DOHH2 (cell line): ENCODE measurements at regions not wholly inside any gene's neighbourhood (a gene's known extent, or its start where the extent isn't known, plus 50 kb on each side); places are given as distances from the start of the nearest gene placed in this dataset.

Experiments
- H3F3A ChIP-seq: fragments of 200-600 bp; sonication (generic), shearing (Covaris generic); 2 replicates; pipeline ENCODE4 v1.6.0; 2016; ENCODE audit warnings: antibody characterized with exemption, mild to moderate bottlenecking; ENCODE audit not compliant: control insufficient read depth, insufficient read depth
- H3K27ac ChIP-seq: fragments of 200-600 bp; sonication (generic); 2 replicates; pipeline ENCODE4 v1.5.1; 2014; ENCODE audit warnings: low read depth, mild to moderate bottlenecking, low read length, moderate library complexity
- H3K27me3 ChIP-seq: fragments of 200-600 bp; sonication (generic); 2 replicates; pipeline ENCODE4 v1.6.1; 2014; ENCODE audit warnings: mild to moderate bottlenecking, low read length, mixed read lengths; ENCODE audit not compliant: control insufficient read depth
- H3K36me3 ChIP-seq: fragments of 200-600 bp; sonication (generic); 2 replicates; pipeline ENCODE4 v1.6.1; 2014; ENCODE audit warnings: mild to moderate bottlenecking, low read length, moderate library complexity, mixed read lengths; ENCODE audit not compliant: control insufficient read depth
- H3K4me1 ChIP-seq: fragments of 200-600 bp; sonication (generic); 2 replicates; pipeline ENCODE4 v1.6.1; 2014; ENCODE audit warnings: mild to moderate bottlenecking, low read length, mixed read lengths; ENCODE audit not compliant: control insufficient read depth
- H3K4me2 ChIP-seq: fragments of 200-600 bp; sonication (generic); 2 replicates; pipeline ENCODE4 v1.6.0; 2014; ENCODE audit warnings: mild to moderate bottlenecking, low read length, moderate library complexity
- H3K4me3 ChIP-seq: fragments of 200-600 bp; sonication (generic); 2 replicates; pipeline ENCODE4 v1.5.1; 2014; ENCODE audit warnings: mild to moderate bottlenecking, low read length, mixed read lengths
- H3K79me2 ChIP-seq: fragments of 200-600 bp; sonication (generic); 2 replicates; pipeline ENCODE4 v1.6.1; 2014; ENCODE audit warnings: mild to moderate bottlenecking, low read length, mixed read lengths; ENCODE audit not compliant: control insufficient read depth
- H3K9me2 ChIP-seq: fragments of 200-600 bp; sonication (generic); replicated peaks from 2 replicates; pipeline ENCODE4 v1.6.1; 2014; ENCODE audit warnings: mild to moderate bottlenecking, low read length, mixed read lengths; ENCODE audit not compliant: control insufficient read depth
- H3K9me3 ChIP-seq: fragments of 200-600 bp; sonication (generic); 2 replicates; pipeline ENCODE4 v1.6.1; 2014; ENCODE audit warnings: antibody characterized with exemption, low read length, mixed read lengths; ENCODE audit not compliant: control insufficient read depth, insufficient read depth
- H4K20me1 ChIP-seq: fragments of 200-600 bp; sonication (generic); 2 replicates; pipeline ENCODE4 v1.6.0; 2014; ENCODE audit warnings: low read depth, mild to moderate bottlenecking, antibody characterized with exemption, low read length, moderate library complexity; ENCODE audit not compliant: control insufficient read depth, insufficient read depth
- EZH2phosphoT487 ChIP-seq: fragments of 200-600 bp; sonication (generic); IDR thresholded peaks from 2 replicates; pipeline ENCODE4 v1.6.1; 2017; ENCODE audit warnings: borderline replicate concordance, mild to moderate bottlenecking, antibody characterized with exemption, low read length, moderate library complexity, mixed read lengths
- TF ChIP-seq, protein P1 (sequence below): fragments of 200-600 bp; sonication (generic); IDR thresholded peaks from one replicate; pipeline ENCODE4 v1.5.1; 2014; ENCODE audit warnings: antibody characterized with exemption, mild to moderate bottlenecking, low read depth, low read length; ENCODE audit not compliant: poor library complexity, severe bottlenecking

GRCh38 chr3:117997201-117998049 lies 1037.2 kb downstream of the IGSF11 start:
- no peaks in the 10 kb centered on the region for H3K9me2 ChIP-seq
- no peaks in the 10 kb centered on the region for H4K20me1 ChIP-seq
- no peaks in the 10 kb centered on the region for H3F3A ChIP-seq
- peaks cover 6% of the 10 kb centered on the region for H3K27me3 ChIP-seq
- H3K4me3 ChIP-seq = no peak overlapping the region
- H3K4me2 ChIP-seq = no peak overlapping the region
- H3K4me1 ChIP-seq = no peaks in the 10 kb centered on the region
- no peak overlapping the region for H3K27ac ChIP-seq
- H3K9me3 ChIP-seq = no peaks in the 10 kb centered on the region
- no peaks in the 10 kb centered on the region for H3K79me2 ChIP-seq
- H3K36me3 ChIP-seq = no peaks in the 10 kb centered on the region
- TF ChIP-seq, protein P1, sequence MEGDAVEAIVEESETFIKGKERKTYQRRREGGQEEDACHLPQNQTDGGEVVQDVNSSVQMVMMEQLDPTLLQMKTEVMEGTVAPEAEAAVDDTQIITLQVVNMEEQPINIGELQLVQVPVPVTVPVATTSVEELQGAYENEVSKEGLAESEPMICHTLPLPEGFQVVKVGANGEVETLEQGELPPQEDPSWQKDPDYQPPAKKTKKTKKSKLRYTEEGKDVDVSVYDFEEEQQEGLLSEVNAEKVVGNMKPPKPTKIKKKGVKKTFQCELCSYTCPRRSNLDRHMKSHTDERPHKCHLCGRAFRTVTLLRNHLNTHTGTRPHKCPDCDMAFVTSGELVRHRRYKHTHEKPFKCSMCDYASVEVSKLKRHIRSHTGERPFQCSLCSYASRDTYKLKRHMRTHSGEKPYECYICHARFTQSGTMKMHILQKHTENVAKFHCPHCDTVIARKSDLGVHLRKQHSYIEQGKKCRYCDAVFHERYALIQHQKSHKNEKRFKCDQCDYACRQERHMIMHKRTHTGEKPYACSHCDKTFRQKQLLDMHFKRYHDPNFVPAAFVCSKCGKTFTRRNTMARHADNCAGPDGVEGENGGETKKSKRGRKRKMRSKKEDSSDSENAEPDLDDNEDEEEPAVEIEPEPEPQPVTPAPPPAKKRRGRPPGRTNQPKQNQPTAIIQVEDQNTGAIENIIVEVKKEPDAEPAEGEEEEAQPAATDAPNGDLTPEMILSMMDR = peak; percentile 87
- no peak for TF ChIP-seq EZH2phosphoT487

- no peak overlapping the region for H3K4me2 ChIP-seq
These were observed 1036.6 kb downstream of the IGSF11 start for GRCh38 chr3:117998071-117998470.

GRCh38 chr3:118000219-118000618 lies 1034.4 kb downstream of the IGSF11 start:
- TF ChIP-seq EZH2phosphoT487 = no peak
- TF ChIP-seq, protein P1 = no peak
- no peaks in the 10 kb centered on the region for H3K79me2 ChIP-seq
- H3K4me1 ChIP-seq = no peaks in the 10 kb centered on the region
- H3F3A ChIP-seq = no peaks in the 10 kb centered on the region
- H3K27me3 ChIP-seq = no peaks in the 10 kb centered on the region; the same call in 1 of the 2 replicates
- no peak overlapping the region for H3K4me3 ChIP-seq
- H3K9me2 ChIP-seq = no peaks in the 10 kb centered on the region
- no peaks in the 10 kb centered on the region for H4K20me1 ChIP-seq
- no peaks in the 10 kb centered on the region for H3K36me3 ChIP-seq
- H3K9me3 ChIP-seq = no peaks in the 10 kb centered on the region
- H3K4me2 ChIP-seq = no peak overlapping the region
- H3K27ac ChIP-seq = no peak overlapping the region

More at GRCh38 chr3:117998071-117998470, 1036.6 kb downstream of the IGSF11 start:
- Histone ChIP-seq H4K20me1 (no peaks in the 10 kb centered on the region), H3K4me3 (no peak overlapping the region), H3K9me2 (no peaks in the 10 kb centered on the region), H3K36me3 (no peaks in the 10 kb centered on the region), H3K27me3 (peaks cover 6% of the 10 kb centered on the region), H3K9me3 (no peaks in the 10 kb centered on the region), H3K4me1 (no peaks in the 10 kb centered on the region), H3F3A (no peaks in the 10 kb centered on the region), H3K27ac (no peak overlapping the region), H3K79me2 (no peaks in the 10 kb centered on the region)
- TF ChIP-seq, protein P1 = no peak
- no peak for TF ChIP-seq EZH2phosphoT487
